ENCODE measurements at regions not wholly inside any gene's neighbourhood (a gene's known extent, or its start where the extent isn't known, plus 50 kb on each side); places are given as distances from the start of the nearest gene placed in this dataset.

- no peaks in the 10 kb centered on the region for H3F3A ChIP-seq (replicated peaks; ENCODE audit: low read depth)
- H3K9me3 Mint-ChIP-seq = peaks cover 50% of the 10 kb centered on the region
- no peaks in the 10 kb centered on the region for H3K27me3 ChIP-seq (ENCODE audit: insufficient read depth)
Measured at GRCh38 chr1:5376538-5377247, 615.5 kb downstream of the NPHP4 start.

More at GRCh38 chr1:5376538-5377247, 615.5 kb downstream of the NPHP4 start:
- TF ChIP-seq REST (IDR thresholded peaks at IDR 0.05; ENCODE audit: unreplicated experiment) (no peak), JUNB (IDR thresholded peaks at IDR 0.05; ENCODE audit: unreplicated experiment) (no peak), EZH2 (IDR thresholded peaks at IDR 0.05; ENCODE audit: low read depth, unreplicated experiment) (no peak), NANOG (IDR thresholded peaks at IDR 0.05; ENCODE audit: borderline replicate concordance) (no peak), POLR2AphosphoS5 (IDR thresholded peaks at IDR 0.05; ENCODE audit: low read depth) (no peak), ZNF462 (CRISPR knock-in tag; IDR thresholded peaks at IDR 0.05) (no peak), ZNF114 (CRISPR knock-in tag; IDR thresholded peaks at IDR 0.05) (no peak), STAT1 (IDR thresholded peaks at IDR 0.05; ENCODE audit: unreplicated experiment) (no peak), ZNF331 (CRISPR knock-in tag; IDR thresholded peaks at IDR 0.05; ENCODE audit: low read depth) (no peak), CREB1 (CRISPR knock-in tag; IDR thresholded peaks at IDR 0.05; ENCODE audit: low read depth) (no peak), CTCF (conservative IDR thresholded peaks at IDR 0.05; ENCODE audit: low read depth in 2 of 2) (no peak), EZH2phosphoT487 (IDR thresholded peaks at IDR 0.05; ENCODE audit: unreplicated experiment) (no peak)
- TF ChIP-seq, protein P1, sequence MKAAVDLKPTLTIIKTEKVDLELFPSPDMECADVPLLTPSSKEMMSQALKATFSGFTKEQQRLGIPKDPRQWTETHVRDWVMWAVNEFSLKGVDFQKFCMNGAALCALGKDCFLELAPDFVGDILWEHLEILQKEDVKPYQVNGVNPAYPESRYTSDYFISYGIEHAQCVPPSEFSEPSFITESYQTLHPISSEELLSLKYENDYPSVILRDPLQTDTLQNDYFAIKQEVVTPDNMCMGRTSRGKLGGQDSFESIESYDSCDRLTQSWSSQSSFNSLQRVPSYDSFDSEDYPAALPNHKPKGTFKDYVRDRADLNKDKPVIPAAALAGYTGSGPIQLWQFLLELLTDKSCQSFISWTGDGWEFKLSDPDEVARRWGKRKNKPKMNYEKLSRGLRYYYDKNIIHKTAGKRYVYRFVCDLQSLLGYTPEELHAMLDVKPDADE (IDR thresholded peaks at IDR 0.05) = no peak
- no peak overlapping the region for H2AFZ ChIP-seq
- Mint-ChIP-seq H3K27me3 (ENCODE audit: insufficient read depth, low read depth, poor library complexity) (no peaks in the 10 kb centered on the region), H3K27ac (no peak overlapping the region), H3K4me1 (no peaks in the 10 kb centered on the region), H3K4me3 (no peak overlapping the region), H3K36me3 (ENCODE audit: low read depth) (peaks cover 11% of the 10 kb centered on the region; the same call in 1 of the 3 replicates)
- no peak overlapping the region for H3K4me3 ChIP-seq
- H3K36me3 ChIP-seq (ENCODE audit: insufficient read depth) = no peaks in the 10 kb centered on the region; the same call in 1 of the 2 replicates
- H3K4me2 ChIP-seq = no peak overlapping the region
- DNase-seq (ENCODE audit: low spot score) (no peak), ATAC-seq (peak; percentile 61; the same call in 2 of the 3 replicates)
- no peaks in the 10 kb centered on the region for H3K9me2 ChIP-seq (ENCODE audit: insufficient read depth)
- H3K4me1 ChIP-seq (ENCODE audit: insufficient read depth) = no peaks in the 10 kb centered on the region
- H4K20me1 ChIP-seq (replicated peaks; ENCODE audit: insufficient read depth) = no peaks in the 10 kb centered on the region
- H3K27ac ChIP-seq (ENCODE audit: low read depth) = no peak overlapping the region
- H3K79me2 ChIP-seq (replicated peaks; ENCODE audit: insufficient read depth) = no peaks in the 10 kb centered on the region
